ENCODE measurements at regions not wholly inside any gene's neighbourhood (a gene's known extent, or its start where the extent isn't known, plus 50 kb on each side); places are given as distances from the start of the nearest gene placed in this dataset.

- no peak for DNase-seq
- peaks cover 23% of the 10 kb centered on the region for H3K9me3 ChIP-seq (ENCODE audit: control insufficient read depth, low read length)
- no peak overlapping the region for H3K4me2 ChIP-seq (ENCODE audit: low read length, poor library complexity, severe bottlenecking)
- no peak overlapping the region for H3K9ac ChIP-seq (ENCODE audit: low read length)
- no peak overlapping the region for H3K27ac ChIP-seq (ENCODE audit: low read length, poor library complexity, severe bottlenecking)
- H3K4ac ChIP-seq (ENCODE audit: low read depth in 1 of 2, low read length in 2 of 2) = no peak overlapping the region
- H2BK15ac ChIP-seq (ENCODE audit: low read depth, poor library complexity, severe bottlenecking) = no peak overlapping the region
- no peak overlapping the region for H3K18ac ChIP-seq (ENCODE audit: low read depth in 1 of 2, low read length in 2 of 2)
- WGBS = 100% methylated on average over 1 of the region's 1 CpG
- no peak overlapping the region for H4K91ac ChIP-seq (ENCODE audit: low read length)
- H2BK120ac ChIP-seq (ENCODE audit: low read depth, low read length) = no peak overlapping the region
- H3K36me3 ChIP-seq (ENCODE audit: control insufficient read depth in 1 of 2, insufficient read depth in 2 of 2, low read depth in 1 of 2, low read length in 2 of 2) = no peaks in the 10 kb centered on the region
- no peaks in the 10 kb centered on the region for H3K4me1 ChIP-seq (ENCODE audit: control insufficient read depth, insufficient read depth, low read depth, low read length)
- H3K23ac ChIP-seq (ENCODE audit: low read length in 2 of 2) = no peak overlapping the region
- no peak overlapping the region for H2AFZ ChIP-seq (ENCODE audit: low read depth, low read length)
- peaks cover 0 to 3% of the 10 kb centered on the region in 2 experiments for H3K27me3 ChIP-seq (ENCODE audit: control insufficient read depth in 1 of 2, insufficient read depth in 1 of 2, low read length in 2 of 2)
- H4K8ac ChIP-seq (ENCODE audit: low read length) = no peak overlapping the region
- no peak overlapping the region for H2BK5ac ChIP-seq (ENCODE audit: low read depth, low read length, poor library complexity, severe bottlenecking)
- no peak overlapping the region for H3K4me3 ChIP-seq (ENCODE audit: insufficient read depth in 1 of 2, low read depth in 1 of 2, low read length in 2 of 2)
- H2AK5ac ChIP-seq (ENCODE audit: low read length, severe bottlenecking) = no peak overlapping the region
- H3K79me1 ChIP-seq (replicated peaks; ENCODE audit: low read length, poor library complexity, severe bottlenecking) = no peaks in the 10 kb centered on the region
- H2BK12ac ChIP-seq (ENCODE audit: low read length in 2 of 2) = no peak overlapping the region
- no peak overlapping the region for H3K14ac ChIP-seq (ENCODE audit: low read length in 2 of 2)
Observed at GRCh38 chr10:33396938-33397337, 62.5 kb upstream of the NRP1 start.

- no peak overlapping the region for H3K23ac ChIP-seq (ENCODE audit: low read length in 2 of 2)
- no peak overlapping the region for H2AFZ ChIP-seq (ENCODE audit: low read depth, low read length)
- H3K14ac ChIP-seq (ENCODE audit: low read length in 2 of 2) = no peak overlapping the region
- H3K4me3 ChIP-seq (ENCODE audit: insufficient read depth in 1 of 2, low read depth in 1 of 2, low read length in 2 of 2) = peak overlapping the region in 1 of 2 experiments; percentile 16
- WGBS = 83% methylated on average over 1 of the region's 3 CpGs
- H3K9me3 ChIP-seq (ENCODE audit: control insufficient read depth, low read length) = peaks cover 23% of the 10 kb centered on the region
- no peak overlapping the region for H4K91ac ChIP-seq (ENCODE audit: low read length)
- H3K27ac ChIP-seq (ENCODE audit: low read length, poor library complexity, severe bottlenecking) = no peak overlapping the region
- H3K4me1 ChIP-seq (ENCODE audit: control insufficient read depth, insufficient read depth, low read depth, low read length) = no peaks in the 10 kb centered on the region
- no peak overlapping the region for H2BK120ac ChIP-seq (ENCODE audit: low read depth, low read length)
- no peak overlapping the region for H3K18ac ChIP-seq (ENCODE audit: low read depth in 1 of 2, low read length in 2 of 2)
- H4K8ac ChIP-seq (ENCODE audit: low read length) = no peak overlapping the region
- H3K4me2 ChIP-seq (ENCODE audit: low read length, poor library complexity, severe bottlenecking) = no peak overlapping the region
- no peak overlapping the region for H2BK12ac ChIP-seq (ENCODE audit: low read length in 2 of 2)
- H2BK15ac ChIP-seq (ENCODE audit: low read depth, poor library complexity, severe bottlenecking) = no peak overlapping the region
- no peak overlapping the region for H3K9ac ChIP-seq (ENCODE audit: low read length)
- H3K27me3 ChIP-seq (ENCODE audit: control insufficient read depth in 1 of 2, insufficient read depth in 1 of 2, low read length in 2 of 2) = peaks cover 0 to 3% of the 10 kb centered on the region in 2 experiments
- no peak overlapping the region for H2BK5ac ChIP-seq (ENCODE audit: low read depth, low read length, poor library complexity, severe bottlenecking)
- H3K4ac ChIP-seq (ENCODE audit: low read depth in 1 of 2, low read length in 2 of 2) = no peak overlapping the region
- H3K79me1 ChIP-seq (replicated peaks; ENCODE audit: low read length, poor library complexity, severe bottlenecking) = no peaks in the 10 kb centered on the region
- no peaks in the 10 kb centered on the region for H3K36me3 ChIP-seq (ENCODE audit: control insufficient read depth in 1 of 2, insufficient read depth in 2 of 2, low read depth in 1 of 2, low read length in 2 of 2)
- no peak for DNase-seq
- no peak overlapping the region for H2AK5ac ChIP-seq (ENCODE audit: low read length, severe bottlenecking)
Observed at GRCh38 chr10:33396279-33396678, 61.8 kb upstream of the NRP1 start.

GRCh38 chr10:33395201-33395600, 60.7 kb upstream of the NRP1 start:
- Histone ChIP-seq H2AK5ac (ENCODE audit: low read length, severe bottlenecking) (no peak overlapping the region), H3K4me3 (ENCODE audit: insufficient read depth in 1 of 2, low read depth in 1 of 2, low read length in 2 of 2) (no peak overlapping the region), H3K9me3 (ENCODE audit: control insufficient read depth, low read length) (peaks cover 23% of the 10 kb centered on the region), H3K79me1 (replicated peaks; ENCODE audit: low read length, poor library complexity, severe bottlenecking) (no peaks in the 10 kb centered on the region), H2BK15ac (ENCODE audit: low read depth, poor library complexity, severe bottlenecking) (no peak overlapping the region), H4K8ac (ENCODE audit: low read length) (no peak overlapping the region), H4K91ac (ENCODE audit: low read length) (no peak overlapping the region), H3K14ac (ENCODE audit: low read length in 2 of 2) (no peak overlapping the region), H3K9ac (ENCODE audit: low read length) (no peak overlapping the region), H3K27ac (ENCODE audit: low read length, poor library complexity, severe bottlenecking) (no peak overlapping the region), H3K4me2 (ENCODE audit: low read length, poor library complexity, severe bottlenecking) (no peak overlapping the region), H2AFZ (ENCODE audit: low read depth, low read length) (no peak overlapping the region), H3K4me1 (ENCODE audit: control insufficient read depth, insufficient read depth, low read depth, low read length) (no peaks in the 10 kb centered on the region), H3K4ac (ENCODE audit: low read depth in 1 of 2, low read length in 2 of 2) (no peak overlapping the region), H3K23ac (ENCODE audit: low read length in 2 of 2) (no peak overlapping the region), H2BK12ac (ENCODE audit: low read length in 2 of 2) (no peak overlapping the region), H3K18ac (ENCODE audit: low read depth in 1 of 2, low read length in 2 of 2) (no peak overlapping the region), H2BK5ac (ENCODE audit: low read depth, low read length, poor library complexity, severe bottlenecking) (no peak overlapping the region), H3K27me3 (ENCODE audit: control insufficient read depth in 1 of 2, insufficient read depth in 1 of 2, low read length in 2 of 2) (peaks cover 0 to 3% of the 10 kb centered on the region in 2 experiments), H2BK120ac (ENCODE audit: low read depth, low read length) (no peak overlapping the region), H3K36me3 (ENCODE audit: control insufficient read depth in 1 of 2, insufficient read depth in 2 of 2, low read depth in 1 of 2, low read length in 2 of 2) (no peaks in the 10 kb centered on the region)
- WGBS = no CpG with 5 or more reads among the region's 1 CpG
- no peak for DNase-seq

- no peak overlapping the region for H3K14ac ChIP-seq (ENCODE audit: low read length in 2 of 2)
- H3K4me2 ChIP-seq (ENCODE audit: low read length, poor library complexity, severe bottlenecking) = no peak overlapping the region
- H3K18ac ChIP-seq (ENCODE audit: low read depth in 1 of 2, low read length in 2 of 2) = no peak overlapping the region
- no peaks in the 10 kb centered on the region for H3K79me1 ChIP-seq (replicated peaks; ENCODE audit: low read length, poor library complexity, severe bottlenecking)
- H3K23ac ChIP-seq (ENCODE audit: low read length in 2 of 2) = no peak overlapping the region
- H2BK15ac ChIP-seq (ENCODE audit: low read depth, poor library complexity, severe bottlenecking) = no peak overlapping the region
- DNase-seq = no peak
- no peak overlapping the region for H4K91ac ChIP-seq (ENCODE audit: low read length)
- H3K4me1 ChIP-seq (ENCODE audit: control insufficient read depth, insufficient read depth, low read depth, low read length) = no peaks in the 10 kb centered on the region
- no peak overlapping the region for H3K4ac ChIP-seq (ENCODE audit: low read depth in 1 of 2, low read length in 2 of 2)
- H3K9ac ChIP-seq (ENCODE audit: low read length) = no peak overlapping the region
- peaks cover 0 to 3% of the 10 kb centered on the region in 2 experiments for H3K27me3 ChIP-seq (ENCODE audit: control insufficient read depth in 1 of 2, insufficient read depth in 1 of 2, low read length in 2 of 2)
- H4K8ac ChIP-seq (ENCODE audit: low read length) = no peak overlapping the region
- no peak overlapping the region for H2AK5ac ChIP-seq (ENCODE audit: low read length, severe bottlenecking)
- no peak overlapping the region for H2AFZ ChIP-seq (ENCODE audit: low read depth, low read length)
- no peak overlapping the region for H3K4me3 ChIP-seq (ENCODE audit: insufficient read depth in 1 of 2, low read depth in 1 of 2, low read length in 2 of 2)
- H3K36me3 ChIP-seq (ENCODE audit: control insufficient read depth in 1 of 2, insufficient read depth in 2 of 2, low read depth in 1 of 2, low read length in 2 of 2) = no peaks in the 10 kb centered on the region
- H2BK5ac ChIP-seq (ENCODE audit: low read depth, low read length, poor library complexity, severe bottlenecking) = no peak overlapping the region
- no peak overlapping the region for H3K27ac ChIP-seq (ENCODE audit: low read length, poor library complexity, severe bottlenecking)
- 88% methylated on average over 5 of the region's 5 CpGs for WGBS
- H2BK12ac ChIP-seq (ENCODE audit: low read length in 2 of 2) = no peak overlapping the region
- H2BK120ac ChIP-seq (ENCODE audit: low read depth, low read length) = no peak overlapping the region
- H3K9me3 ChIP-seq (ENCODE audit: control insufficient read depth, low read length) = peaks cover 22% of the 10 kb centered on the region
Observed at GRCh38 chr10:33392706-33393105, 58.2 kb upstream of the NRP1 start.

All from mesenchymal stem cell (in vitro differentiated cells and primary cell).